LHCN-M2 (cell line): ENCODE measurements at regions not wholly inside any gene's neighbourhood (a gene's known extent, or its start where the extent isn't known, plus 50 kb on each side); places are given as distances from the start of the nearest gene placed in this dataset.
"Not testable (repeated sequence)": the region's sequence is repeated elsewhere in the genome, so short reads cannot be mapped to it uniquely, and the experiment has no call there.

Source experiments
- DNase-seq: peaks from one replicate; pipeline ENCODE4 v3.0.0-alpha.2; 2012; ENCODE audit warnings: low read depth

DNA sequence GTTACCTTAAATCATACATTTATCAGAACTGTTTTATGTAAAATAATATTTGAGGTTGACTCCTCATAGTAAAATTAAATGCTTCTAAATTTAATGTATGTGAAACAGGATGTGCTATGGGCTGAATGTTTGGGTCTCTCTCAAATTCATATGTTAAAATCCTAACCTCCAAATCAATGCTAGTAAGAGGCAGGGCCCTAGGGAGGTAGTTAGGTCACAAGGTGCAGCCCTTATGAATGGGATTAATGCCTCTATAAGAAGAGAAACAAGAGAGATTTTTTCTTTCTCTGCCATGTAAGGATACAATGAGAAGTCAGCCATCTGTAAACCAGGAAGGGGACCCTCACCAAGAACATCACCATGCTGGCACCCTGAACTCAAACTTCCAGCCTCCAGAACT is 67.2 kb upstream of the ETAA1 start:
- no peak for DNase-seq

DNA sequence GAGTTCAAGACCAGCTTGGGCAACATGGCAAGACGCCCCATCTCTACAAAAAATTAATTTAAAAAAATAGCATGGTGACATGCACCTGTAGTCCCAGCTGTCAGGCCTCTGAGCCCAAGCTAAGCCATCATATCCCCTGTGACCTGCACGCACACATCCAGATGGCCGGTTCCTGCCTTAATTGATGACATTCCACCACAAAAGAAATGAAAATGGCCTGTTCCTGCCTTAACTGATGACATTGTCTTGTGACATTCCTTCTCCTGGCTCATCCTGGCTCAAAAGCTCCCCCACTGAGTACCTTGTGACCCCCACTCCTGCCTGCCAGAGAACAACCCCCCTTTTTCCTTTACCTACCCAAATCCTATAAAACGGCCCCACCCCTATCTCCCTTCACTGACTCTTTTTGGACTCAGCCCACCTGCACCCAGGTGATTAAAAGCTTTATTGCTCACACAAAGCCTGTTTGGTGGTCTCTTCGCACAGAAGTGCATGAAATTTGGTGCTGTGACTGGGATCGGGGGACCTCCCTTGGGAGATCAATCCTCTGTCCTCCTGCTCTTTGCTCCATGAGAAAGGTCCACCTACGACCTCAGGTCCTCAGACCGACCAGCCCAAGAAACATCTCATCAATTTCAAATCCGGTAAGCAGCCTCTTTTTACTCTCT is 65.6 kb upstream of the ETAA1 start:
- DNase-seq, result not testable (repeated sequence)

DNA sequence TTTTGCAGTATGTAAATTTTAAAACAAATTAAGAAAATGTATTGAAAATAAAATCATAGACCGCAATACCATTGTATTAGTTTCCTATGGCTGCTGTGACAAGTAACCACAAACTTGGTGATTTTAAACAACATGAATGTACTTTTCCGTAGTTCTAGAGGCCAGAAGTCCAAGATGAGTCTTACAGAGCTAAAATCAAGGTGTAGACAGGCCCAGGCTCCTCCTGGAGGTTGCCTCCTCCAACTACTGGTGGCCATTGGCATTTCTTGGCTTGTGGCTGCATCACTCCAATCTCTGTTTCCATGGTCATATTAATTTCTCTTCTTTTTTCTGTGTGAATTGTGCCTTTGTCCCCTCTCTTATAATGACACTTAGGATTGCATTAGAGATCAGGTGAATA is 59.2 kb upstream of the ETAA1 start:
- DNase-seq, result no peak

DNA sequence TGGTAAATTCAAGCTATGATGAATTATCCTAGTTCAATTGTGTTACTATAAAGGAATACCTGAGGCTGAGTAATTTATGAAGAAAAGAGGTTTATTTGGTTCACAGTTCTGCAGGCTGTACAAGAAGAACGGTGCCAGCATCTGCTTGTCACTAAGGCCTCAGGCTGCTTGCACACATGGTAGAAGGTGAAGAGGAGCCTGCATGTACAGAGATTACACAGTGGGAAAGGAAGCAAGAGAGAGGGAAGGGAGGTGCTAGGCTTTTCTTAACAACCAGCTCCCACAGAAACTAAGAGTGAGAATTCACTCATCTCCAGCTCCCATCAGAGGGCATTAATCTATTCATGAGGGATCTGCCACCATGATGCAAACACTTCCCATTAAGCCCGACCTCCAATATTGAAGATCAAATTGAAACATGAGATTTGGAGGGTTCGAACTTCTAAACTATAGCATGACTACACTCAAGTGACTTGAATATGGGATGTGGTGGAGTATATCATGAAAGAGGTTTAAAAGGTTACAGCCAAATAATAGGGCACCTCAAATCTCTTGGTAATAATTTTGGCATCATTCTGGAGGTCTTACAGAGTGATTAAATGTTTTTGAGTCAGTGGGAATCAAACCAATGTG is 58.4 kb upstream of the ETAA1 start:
- DNase-seq, result no peak

DNA sequence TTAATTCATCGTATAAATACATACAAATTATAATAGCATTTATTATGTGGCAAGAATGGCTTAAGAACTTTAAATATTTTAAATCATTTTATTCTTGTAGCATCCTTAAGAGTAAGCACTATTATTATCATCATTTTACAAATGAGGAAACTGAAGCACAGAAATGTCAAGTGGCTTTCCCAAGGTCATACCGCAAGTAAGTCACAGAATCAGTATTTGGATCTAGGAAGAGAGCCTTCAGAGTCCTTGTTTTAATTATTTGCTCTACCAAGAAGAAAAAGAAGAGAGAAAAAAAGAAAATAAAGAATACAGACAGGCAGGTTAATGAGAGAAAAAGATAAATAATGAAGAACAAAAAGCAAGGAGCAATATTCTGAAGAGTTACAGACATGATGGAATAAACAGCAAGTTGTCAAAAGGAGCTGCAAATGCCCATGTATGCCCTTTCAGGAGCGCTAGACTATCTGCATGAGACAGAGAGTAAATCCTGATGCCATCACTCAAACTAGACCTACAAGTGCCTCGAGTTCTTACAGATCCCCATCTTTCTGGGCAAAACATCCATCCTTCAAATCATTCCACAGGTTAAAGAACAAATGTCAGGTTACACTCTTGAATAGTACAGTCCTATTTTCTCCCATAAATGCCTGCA is 57.8 kb upstream of the ETAA1 start:
- no peak for DNase-seq

DNA sequence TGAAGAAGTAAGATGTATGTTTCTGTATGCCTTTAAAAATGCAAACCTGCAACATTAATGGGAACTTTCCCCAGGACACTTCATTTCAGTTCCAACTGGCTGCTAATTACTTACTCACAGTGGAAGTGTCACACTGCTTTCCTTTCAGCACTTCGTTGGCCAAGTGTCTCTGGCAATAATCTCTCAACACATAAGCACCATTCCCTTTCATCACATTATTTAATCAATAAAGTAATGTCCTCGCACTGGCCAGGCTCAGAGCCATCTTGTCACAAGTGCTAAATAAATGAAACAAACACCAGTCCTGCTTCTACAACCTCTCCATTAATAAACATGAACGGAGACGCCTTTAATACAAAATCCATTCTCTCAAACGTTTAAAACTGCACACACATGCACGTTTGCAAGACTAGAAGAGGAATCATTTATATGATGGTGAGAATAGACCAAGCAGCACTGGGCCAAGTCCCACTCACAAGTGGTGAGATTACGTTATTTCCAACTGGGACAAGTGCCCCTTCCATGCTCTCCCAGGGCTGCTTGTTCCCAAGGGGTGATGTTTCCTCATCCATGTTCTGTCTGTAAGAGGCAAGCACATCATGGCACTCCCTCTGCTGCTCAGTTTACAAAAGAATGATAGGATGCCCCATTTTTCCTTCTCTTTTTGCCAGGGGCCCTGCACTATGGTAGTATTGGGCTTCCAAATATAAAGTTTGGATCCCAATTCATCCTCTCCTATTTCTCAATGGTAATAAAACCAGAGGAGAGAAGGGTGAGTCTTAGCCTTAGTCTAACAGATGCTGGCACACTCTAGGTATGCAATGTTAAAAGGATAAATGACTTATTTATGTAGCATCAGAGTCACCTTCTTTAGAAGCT is 56.8 kb upstream of the ETAA1 start:
- DNase-seq, result no peak

DNA sequence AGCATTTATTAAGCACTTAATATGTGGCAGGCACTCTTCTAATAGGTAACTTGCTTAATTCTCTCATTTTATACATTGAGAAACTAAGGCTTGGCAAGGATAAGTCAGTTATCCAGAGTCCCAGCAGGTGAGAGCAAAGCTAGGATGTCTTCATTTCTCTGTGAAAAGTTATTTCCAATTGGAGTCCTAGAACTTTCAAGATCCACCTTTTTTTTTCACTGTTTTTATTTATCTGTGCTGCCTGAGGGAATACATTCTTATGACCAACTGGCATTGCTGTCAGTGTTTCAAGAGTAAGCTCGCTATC is 56.2 kb upstream of the ETAA1 start:
- no peak for DNase-seq

DNA sequence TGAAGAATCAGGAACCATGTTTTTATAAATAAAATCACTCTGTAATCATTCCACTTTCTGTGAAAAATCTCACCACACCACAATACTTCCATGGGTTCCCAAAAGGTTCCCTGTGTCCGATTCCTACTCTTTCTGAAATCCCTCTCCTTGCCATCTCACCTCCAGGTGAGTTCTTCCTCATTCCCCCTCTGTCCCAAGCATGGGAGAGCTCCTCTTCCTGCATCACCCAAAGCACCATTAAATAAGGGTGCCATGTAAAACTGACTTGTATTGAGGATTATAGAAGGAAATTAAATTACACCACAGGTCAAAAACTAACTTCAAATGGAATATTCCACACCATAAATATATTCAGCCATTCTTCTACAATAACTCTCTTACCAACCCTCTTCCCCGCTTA is 55.8 kb upstream of the ETAA1 start:
- no peak for DNase-seq

DNA sequence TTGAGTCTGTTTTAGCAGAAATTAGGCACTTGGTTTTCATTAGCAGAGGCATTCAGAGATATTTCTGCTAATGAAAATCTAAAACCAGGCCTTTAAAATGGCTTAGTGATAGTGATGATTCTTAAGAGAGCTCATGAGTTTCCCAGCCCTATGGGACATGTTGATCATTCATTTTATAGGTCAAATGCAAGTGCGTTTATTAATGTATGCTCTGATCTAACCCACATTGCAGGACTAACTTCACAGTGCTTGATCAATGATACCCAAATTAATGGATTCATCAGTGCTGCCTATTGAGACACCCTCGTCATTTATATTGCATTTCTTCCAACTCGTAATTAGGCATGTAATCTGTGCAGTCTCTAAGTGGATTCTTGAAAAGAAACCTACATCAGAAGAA is 54.7 kb upstream of the ETAA1 start:
- no peak for DNase-seq

DNA sequence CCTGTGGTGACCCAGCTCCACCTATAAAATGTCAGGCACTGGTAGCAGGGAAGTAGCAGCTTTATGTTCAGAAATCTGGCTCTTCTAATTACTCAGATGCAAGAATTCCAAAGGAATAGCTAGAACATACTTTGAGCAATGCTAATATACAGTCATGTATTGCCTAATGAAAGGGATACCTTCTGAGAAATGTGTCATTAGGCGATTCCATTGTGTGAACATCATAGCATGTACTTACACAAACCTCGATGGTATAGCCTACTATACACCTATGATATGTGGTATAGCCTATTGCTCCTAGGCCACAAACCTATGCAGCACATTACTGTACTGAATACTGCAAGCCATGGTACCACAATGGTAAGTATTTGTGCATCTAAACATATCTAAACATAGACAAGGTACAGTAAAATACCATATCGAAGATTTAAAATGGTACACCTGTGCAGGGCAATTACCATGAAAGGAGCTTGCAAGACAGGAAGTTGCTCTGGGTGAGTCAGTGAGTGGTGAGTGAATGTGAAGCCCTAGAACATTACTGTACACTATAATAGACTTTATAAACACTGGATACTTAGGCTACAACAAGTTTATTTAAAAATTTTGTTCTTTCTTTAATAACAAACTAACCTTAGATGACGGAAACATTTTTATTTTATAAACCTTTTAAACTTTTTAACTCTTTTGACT is 50.3 kb upstream of the ETAA1 start:
- peak; percentile 48 for DNase-seq
